ENCODE measurements at regions not wholly inside any gene's neighbourhood (a gene's known extent, or its start where the extent isn't known, plus 50 kb on each side); places are given as distances from the start of the nearest gene placed in this dataset.

DNA sequence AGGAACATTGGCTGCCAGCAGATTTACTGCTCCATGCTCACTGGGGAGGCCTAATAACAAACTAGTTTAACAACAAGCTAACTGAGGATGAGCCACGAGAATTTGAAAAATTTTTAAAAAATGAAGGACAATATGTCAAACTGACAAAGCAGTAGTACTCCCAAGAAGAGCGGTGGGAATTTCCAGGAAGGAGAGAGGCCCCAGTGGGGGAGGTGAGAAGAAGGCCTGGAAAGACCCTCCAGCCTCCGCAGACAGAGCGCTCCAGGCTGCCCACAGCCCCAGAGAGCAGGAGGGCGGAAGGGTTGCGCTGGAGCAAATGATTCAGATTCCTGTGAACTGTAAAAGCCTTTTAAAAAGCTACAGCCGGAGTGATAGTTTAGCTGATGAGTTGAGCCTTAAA, 78.5 kb downstream of the SIPA1L2 start:
- H3K4me3 ChIP-seq (ENCODE audit: low read length), result no peak overlapping the region
- no peaks in the 10 kb centered on the region for H3K27me3 ChIP-seq (ENCODE audit: insufficient read depth, low read length)
- peaks cover 2% of the 10 kb centered on the region for H3K9me3 ChIP-seq (ENCODE audit: low read length)
- H2AFZ ChIP-seq (ENCODE audit: low read depth, low read length), result no peak overlapping the region
- H3K36me3 ChIP-seq (ENCODE audit: insufficient read depth, low read length), result peaks cover 10% of the 10 kb centered on the region
- H3K4me1 ChIP-seq (ENCODE audit: insufficient read depth, low read length), result peaks cover 63% of the 10 kb centered on the region

DNA sequence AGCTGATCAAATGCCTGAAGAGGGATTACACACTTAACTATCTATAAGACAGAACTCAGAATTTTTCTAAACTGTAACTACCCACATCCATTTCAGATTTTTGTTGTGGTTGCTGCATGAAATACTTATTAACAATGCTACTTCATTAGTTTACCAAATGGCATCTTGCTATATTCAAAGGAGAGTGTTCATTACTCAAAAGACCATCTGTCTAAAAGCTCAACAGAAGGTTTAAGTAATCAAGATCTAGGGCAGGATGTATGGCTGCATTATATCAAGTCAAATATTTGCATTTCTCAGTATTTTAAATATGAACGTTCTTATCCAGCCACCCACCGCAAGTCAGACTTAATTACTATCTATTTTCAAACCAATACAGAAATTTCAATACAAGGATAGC, 79.9 kb downstream of the SIPA1L2 start:
- Histone ChIP-seq H2AFZ (ENCODE audit: low read depth, low read length) (no peak overlapping the region), H3K36me3 (ENCODE audit: insufficient read depth, low read length) (peaks cover 10% of the 10 kb centered on the region), H3K4me1 (ENCODE audit: insufficient read depth, low read length) (peaks cover 50% of the 10 kb centered on the region), H3K27me3 (ENCODE audit: insufficient read depth, low read length) (no peaks in the 10 kb centered on the region), H3K4me3 (ENCODE audit: low read length) (no peak overlapping the region), H3K9me3 (ENCODE audit: low read length) (peaks cover 2% of the 10 kb centered on the region)

DNA sequence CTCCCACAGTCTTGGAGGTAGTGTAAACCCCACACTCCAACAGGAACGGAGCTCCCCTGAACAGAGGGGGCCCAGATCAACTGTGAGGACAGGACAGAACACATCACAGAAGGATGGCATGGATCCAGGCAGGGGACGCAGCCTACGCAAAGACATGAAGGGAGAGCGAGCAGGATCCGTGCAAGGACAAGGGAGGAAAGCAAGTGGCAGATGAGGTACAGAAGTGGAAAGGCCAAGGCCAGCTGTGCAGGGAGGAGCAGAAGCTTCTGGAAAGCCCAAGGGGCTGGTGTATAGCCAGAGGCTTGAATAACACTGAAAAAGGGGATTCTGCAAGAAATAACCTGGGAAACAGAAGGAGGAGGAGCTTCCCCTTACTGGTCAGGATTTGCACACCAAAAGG, 81.2 kb downstream of the SIPA1L2 start:
- H3K9me3 ChIP-seq (ENCODE audit: low read length), result peaks cover 2% of the 10 kb centered on the region
- H3K27me3 ChIP-seq (ENCODE audit: insufficient read depth, low read length), result no peaks in the 10 kb centered on the region
- peaks cover 37% of the 10 kb centered on the region for H3K4me1 ChIP-seq (ENCODE audit: insufficient read depth, low read length)
- H3K36me3 ChIP-seq (ENCODE audit: insufficient read depth, low read length), result peaks cover 10% of the 10 kb centered on the region
- H3K4me3 ChIP-seq (ENCODE audit: low read length), result no peak overlapping the region
- no peak overlapping the region for H2AFZ ChIP-seq (ENCODE audit: low read depth, low read length)

DNA sequence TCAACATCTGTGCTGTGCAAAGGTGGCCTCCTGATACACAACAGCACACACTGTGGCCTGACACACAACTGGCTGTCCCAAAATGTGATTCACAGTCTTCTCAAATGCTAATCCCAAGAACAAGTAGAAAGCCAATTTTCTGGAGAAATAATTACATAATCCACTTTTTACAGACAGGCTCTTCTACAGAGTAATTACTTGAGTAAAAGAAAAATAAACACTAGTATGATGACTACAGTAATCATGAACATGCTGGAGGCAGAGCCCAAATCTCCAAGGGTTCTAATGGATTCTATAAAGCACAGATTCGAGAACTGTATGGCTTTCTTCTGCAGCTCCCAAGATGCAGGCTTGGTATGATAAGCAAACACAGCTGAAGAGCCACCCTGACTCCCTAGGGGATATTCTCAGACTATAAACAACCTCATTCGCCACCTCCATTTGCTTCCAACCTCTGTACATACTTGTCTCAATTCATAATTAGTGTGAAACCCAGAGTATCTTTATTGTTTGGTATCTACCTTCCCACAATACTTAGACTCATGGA, 81.9 kb downstream of the SIPA1L2 start:
- Histone ChIP-seq H3K36me3 (ENCODE audit: insufficient read depth, low read length) (peaks cover 8% of the 10 kb centered on the region), H3K27me3 (ENCODE audit: insufficient read depth, low read length) (no peaks in the 10 kb centered on the region), H3K4me3 (ENCODE audit: low read length) (no peak overlapping the region), H3K9me3 (ENCODE audit: low read length) (peaks cover 2% of the 10 kb centered on the region), H3K4me1 (ENCODE audit: insufficient read depth, low read length) (peaks cover 33% of the 10 kb centered on the region), H2AFZ (ENCODE audit: low read depth, low read length) (no peak overlapping the region)

DNA sequence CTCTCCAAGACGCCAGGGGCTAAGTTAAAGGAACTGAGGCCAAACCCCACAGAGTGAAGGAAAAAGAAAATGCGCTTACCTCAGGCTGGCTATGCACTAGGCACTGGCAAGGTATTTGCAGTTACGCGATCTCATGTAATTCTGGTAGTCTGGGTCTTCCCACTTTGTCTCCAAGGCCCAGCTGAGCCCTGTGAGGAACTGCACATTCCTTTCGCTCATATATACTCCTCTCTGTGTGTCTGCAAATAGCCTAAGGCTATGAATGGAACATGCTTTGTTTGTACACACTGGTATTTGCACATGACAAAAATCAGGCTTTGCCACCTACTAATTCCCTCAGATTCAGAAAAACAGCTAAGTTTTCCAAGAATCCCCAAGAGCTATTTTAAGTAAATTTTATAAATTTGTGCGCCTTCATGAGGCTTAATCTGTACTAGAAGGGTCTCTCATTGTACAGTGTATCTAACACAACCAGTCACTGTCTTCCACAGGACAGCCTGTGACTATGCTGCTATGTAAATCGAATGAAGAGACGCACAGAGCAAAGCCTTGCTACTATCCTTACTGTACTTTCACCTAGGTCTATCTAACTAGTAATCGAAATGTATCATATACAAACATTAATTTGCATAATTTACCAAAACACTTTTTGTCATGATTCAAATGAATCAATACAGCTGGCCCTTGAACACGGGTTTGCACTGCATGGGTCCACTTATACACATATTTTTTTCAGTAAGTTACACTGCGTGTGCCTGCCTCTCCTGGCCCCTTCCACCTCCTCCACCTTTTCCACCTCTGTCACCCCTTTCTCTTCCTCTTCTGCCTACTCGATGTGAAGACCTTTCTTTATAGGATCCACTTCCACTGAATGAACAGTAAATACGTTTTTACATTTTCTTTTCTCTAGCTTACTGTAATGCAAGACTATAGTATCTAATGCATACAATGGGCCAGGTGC, 87.0 kb downstream of the SIPA1L2 start:
- Histone ChIP-seq H3K27me3 (ENCODE audit: insufficient read depth, low read length) (no peaks in the 10 kb centered on the region), H3K9me3 (ENCODE audit: low read length) (no peaks in the 10 kb centered on the region), H3K4me3 (ENCODE audit: low read length) (no peak overlapping the region), H3K4me1 (ENCODE audit: insufficient read depth, low read length) (peaks cover 18% of the 10 kb centered on the region), H2AFZ (ENCODE audit: low read depth, low read length) (no peak overlapping the region), H3K36me3 (ENCODE audit: insufficient read depth, low read length) (no peaks in the 10 kb centered on the region)

DNA sequence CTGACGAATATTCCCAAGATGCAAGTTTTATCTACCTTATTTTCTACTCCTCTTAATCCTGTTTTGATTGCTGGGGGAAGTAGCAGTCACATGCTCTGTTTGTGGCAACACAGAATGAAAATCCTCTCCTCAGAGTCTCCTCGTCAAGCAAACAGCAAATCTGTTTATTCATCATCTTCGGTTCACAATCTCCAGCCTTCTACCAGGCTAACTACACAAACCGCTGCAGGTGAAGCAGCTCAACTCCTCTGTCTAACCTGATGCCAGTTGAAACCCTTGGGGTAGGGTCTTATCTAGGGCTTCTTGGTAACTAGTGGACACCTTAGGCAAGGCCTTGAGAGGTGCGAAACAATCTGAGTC, 91.0 kb downstream of the SIPA1L2 start:
- no peak overlapping the region for H2AFZ ChIP-seq (ENCODE audit: low read depth, low read length)
- H3K9me3 ChIP-seq (ENCODE audit: low read length), result peaks cover 4% of the 10 kb centered on the region
- peaks cover 12% of the 10 kb centered on the region for H3K36me3 ChIP-seq (ENCODE audit: insufficient read depth, low read length)
- peaks cover 18% of the 10 kb centered on the region for H3K4me1 ChIP-seq (ENCODE audit: insufficient read depth, low read length)
- H3K27me3 ChIP-seq (ENCODE audit: insufficient read depth, low read length), result no peaks in the 10 kb centered on the region
- no peak overlapping the region for H3K4me3 ChIP-seq (ENCODE audit: low read length)

DNA sequence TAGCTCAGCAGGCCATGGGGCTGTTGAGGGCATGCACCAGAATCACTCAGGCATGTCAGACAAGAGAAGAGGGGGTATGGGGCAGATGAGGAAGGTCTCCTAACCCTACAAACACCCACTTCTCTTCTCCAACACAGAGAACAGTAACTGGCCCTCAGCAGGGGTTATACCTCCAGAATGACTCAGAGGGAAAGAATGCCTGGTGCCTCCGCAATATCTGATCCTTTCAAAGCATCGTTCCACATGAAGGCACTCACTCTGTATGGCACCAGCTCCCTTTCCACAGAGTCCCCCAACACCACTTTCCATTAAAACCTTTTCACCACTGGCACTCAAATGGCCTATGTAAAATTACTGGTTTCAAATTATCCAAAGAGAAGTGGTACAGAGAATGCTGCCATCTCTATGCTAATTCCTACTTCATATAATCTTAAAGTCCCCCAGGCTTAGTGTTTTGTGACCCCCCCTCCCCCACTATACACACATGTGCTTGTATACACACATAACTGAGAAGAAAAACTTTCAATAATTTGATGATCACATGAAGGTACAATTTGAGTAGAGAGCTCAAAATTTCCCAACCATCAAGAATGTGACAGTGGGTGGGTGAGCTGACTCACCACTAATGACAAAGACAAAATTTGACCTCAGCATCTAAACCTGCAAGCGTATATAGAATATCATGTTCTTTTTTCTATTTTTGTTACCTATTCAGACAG, 91.5 kb downstream of the SIPA1L2 start:
- H3K4me1 ChIP-seq (ENCODE audit: insufficient read depth, low read length), result peaks cover 17% of the 10 kb centered on the region
- H2AFZ ChIP-seq (ENCODE audit: low read depth, low read length), result no peak overlapping the region
- no peaks in the 10 kb centered on the region for H3K27me3 ChIP-seq (ENCODE audit: insufficient read depth, low read length)
- H3K36me3 ChIP-seq (ENCODE audit: insufficient read depth, low read length), result peaks cover 14% of the 10 kb centered on the region
- peaks cover 6% of the 10 kb centered on the region for H3K9me3 ChIP-seq (ENCODE audit: low read length)
- no peak overlapping the region for H3K4me3 ChIP-seq (ENCODE audit: low read length)

DNA sequence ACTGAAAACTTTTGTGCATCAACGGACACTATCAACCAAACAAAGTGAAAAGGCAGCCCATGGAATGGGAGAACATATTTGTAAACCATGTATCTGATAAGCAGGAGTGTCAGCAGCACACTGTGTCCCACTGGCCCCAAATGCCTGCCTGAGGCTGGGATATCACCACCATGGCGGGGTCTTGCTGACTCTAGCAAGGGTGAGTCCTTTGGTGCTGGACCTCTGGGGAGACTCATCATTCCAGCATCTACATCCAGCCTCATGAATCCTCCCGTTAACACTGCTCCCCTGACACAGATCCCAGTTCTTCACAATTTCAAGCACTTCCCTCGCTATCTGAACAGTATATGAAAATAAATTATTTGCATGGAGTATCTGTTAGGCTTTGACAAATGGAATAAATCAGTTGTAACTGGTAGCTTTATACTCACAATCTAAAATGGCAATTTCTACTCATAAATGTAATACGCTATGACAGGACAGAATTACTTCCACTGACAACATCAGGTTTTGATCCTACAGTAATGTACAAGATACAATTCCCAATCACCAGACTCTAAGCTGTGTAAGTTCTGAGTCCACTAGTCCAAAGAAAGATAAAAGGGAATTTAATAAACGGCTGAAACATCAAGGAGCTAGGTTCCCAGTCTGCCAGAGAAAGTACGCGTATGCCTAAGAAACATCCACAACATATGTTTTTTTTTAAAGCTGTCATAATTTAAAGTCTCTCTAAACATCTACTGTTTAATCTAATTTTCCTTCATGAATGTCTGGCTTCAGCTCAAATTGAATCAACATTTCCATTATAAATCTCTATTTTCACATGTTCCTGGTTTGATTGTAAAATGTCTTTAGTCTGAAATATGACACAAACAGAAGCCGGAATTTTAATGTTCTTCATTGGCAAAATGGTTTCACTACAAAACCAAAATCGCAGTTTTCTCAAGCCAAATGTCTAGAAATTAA, 95.1 kb downstream of the SIPA1L2 start:
- H3K9me3 ChIP-seq (ENCODE audit: low read length), result peaks cover 7% of the 10 kb centered on the region
- H3K4me3 ChIP-seq (ENCODE audit: low read length), result no peak overlapping the region

DNA sequence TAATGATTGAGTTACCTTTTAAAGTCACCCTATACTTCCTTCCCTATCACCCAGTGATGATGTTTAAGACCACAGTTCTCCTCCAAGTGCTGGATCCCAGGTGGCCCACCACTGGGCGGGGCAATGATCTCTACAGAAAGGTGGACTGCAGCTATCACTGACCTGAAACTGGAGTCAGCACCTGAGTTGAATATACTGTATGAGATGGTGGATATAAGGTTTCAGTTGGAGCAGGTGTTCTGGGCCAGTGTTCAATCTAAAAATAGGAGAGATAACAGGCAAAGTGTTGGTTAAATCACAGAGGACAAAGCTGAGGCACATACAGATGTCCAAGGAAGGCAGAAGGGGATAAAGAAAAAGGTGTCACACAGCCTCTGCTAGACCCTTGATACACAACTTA, 96.6 kb downstream of the SIPA1L2 start:
- Histone ChIP-seq H3K36me3 (ENCODE audit: insufficient read depth, low read length) (peaks cover 38% of the 10 kb centered on the region), H3K4me1 (ENCODE audit: insufficient read depth, low read length) (peaks cover 4% of the 10 kb centered on the region), H3K27me3 (ENCODE audit: insufficient read depth, low read length) (no peaks in the 10 kb centered on the region), H3K4me3 (ENCODE audit: low read length) (no peak overlapping the region), H2AFZ (ENCODE audit: low read depth, low read length) (no peak overlapping the region), H3K9me3 (ENCODE audit: low read length) (peaks cover 7% of the 10 kb centered on the region)

More for the DNA sequence above, 95.1 kb downstream of the SIPA1L2 start:
- Histone ChIP-seq H3K27me3 (ENCODE audit: insufficient read depth, low read length) (no peaks in the 10 kb centered on the region), H3K4me1 (ENCODE audit: insufficient read depth, low read length) (peaks cover 15% of the 10 kb centered on the region), H3K36me3 (ENCODE audit: insufficient read depth, low read length) (peaks cover 35% of the 10 kb centered on the region), H2AFZ (ENCODE audit: low read depth, low read length) (no peak overlapping the region)

DNA sequence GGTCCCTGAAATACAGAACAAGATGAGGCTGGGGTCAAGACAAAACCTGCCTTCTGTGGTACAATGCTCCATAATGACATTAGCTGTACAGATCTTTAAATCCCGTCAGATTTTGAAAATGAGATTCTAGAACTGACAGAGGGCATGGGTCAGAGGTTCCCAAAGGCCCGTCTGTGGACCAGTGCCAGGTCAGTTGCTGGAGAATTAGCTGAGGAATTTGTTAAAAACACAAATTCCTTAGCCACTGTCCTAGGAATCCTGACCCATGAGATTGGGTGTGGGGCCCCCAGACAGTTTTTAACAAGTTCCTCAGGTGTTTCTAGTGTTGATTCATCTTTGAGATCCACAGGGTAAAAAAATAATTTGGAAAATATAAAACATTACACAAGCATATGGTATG, 97.0 kb downstream of the SIPA1L2 start:
- Histone ChIP-seq H3K4me3 (ENCODE audit: low read length) (no peak overlapping the region), H3K27me3 (ENCODE audit: insufficient read depth, low read length) (no peaks in the 10 kb centered on the region), H3K4me1 (ENCODE audit: insufficient read depth, low read length) (no peaks in the 10 kb centered on the region), H3K9me3 (ENCODE audit: low read length) (peaks cover 7% of the 10 kb centered on the region), H2AFZ (ENCODE audit: low read depth, low read length) (no peak overlapping the region), H3K36me3 (ENCODE audit: insufficient read depth, low read length) (peaks cover 38% of the 10 kb centered on the region)

DNA sequence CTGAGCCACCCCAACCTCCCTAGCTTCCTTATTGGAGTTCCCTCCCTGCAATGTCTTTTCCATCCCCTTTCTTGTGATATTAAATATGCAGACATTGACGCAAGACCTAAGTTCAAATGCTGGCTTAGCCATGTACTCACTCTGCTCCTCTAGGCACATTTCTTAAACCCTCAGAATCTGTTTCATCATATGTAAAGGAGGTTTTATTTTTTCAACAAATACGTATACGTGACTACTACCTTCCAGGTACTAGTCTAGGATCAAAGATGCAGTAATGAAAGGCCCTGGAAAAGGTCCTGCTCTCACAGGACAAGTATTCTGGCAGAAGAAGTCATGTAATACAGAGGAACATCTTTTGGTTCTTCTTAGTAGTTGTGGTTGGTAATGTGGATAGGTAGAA, 98.6 kb downstream of the SIPA1L2 start:
- Histone ChIP-seq H3K4me3 (ENCODE audit: low read length) (no peak overlapping the region), H3K36me3 (ENCODE audit: insufficient read depth, low read length) (peaks cover 38% of the 10 kb centered on the region), H3K4me1 (ENCODE audit: insufficient read depth, low read length) (no peaks in the 10 kb centered on the region), H3K9me3 (ENCODE audit: low read length) (peaks cover 7% of the 10 kb centered on the region), H2AFZ (ENCODE audit: low read depth, low read length) (no peak overlapping the region), H3K27me3 (ENCODE audit: insufficient read depth, low read length) (no peaks in the 10 kb centered on the region)

DNA sequence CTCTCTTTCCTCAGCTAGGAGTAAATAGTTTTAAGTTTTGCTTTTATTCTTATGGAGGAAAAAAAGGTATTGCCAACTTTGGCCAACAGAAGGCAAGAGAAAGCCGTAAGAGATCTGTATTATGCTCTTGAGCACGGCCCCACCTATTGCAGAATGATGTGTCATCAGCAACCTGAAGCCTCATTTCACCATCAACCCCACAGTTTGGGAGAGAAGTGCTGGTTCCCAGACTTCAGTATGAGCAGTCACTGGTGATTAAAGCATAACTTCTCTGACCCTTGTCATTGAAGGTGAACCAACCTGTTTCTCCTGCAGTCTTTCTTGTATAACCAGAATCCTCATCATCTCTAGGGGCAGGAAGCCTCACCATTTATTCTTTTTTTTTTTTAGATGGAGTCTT, 100.2 kb downstream of the SIPA1L2 start:
- H3K4me1 ChIP-seq (ENCODE audit: insufficient read depth, low read length), result no peaks in the 10 kb centered on the region
- no peak overlapping the region for H3K4me3 ChIP-seq (ENCODE audit: low read length)
- peaks cover 7% of the 10 kb centered on the region for H3K9me3 ChIP-seq (ENCODE audit: low read length)
- peaks cover 35% of the 10 kb centered on the region for H3K36me3 ChIP-seq (ENCODE audit: insufficient read depth, low read length)
- no peak overlapping the region for H2AFZ ChIP-seq (ENCODE audit: low read depth, low read length)
- H3K27me3 ChIP-seq (ENCODE audit: insufficient read depth, low read length), result no peaks in the 10 kb centered on the region
